ENCODE measurements at regions not wholly inside any gene's neighbourhood (a gene's known extent, or its start where the extent isn't known, plus 50 kb on each side); places are given as distances from the start of the nearest gene placed in this dataset.

GRCh38 chr11:69356703-69357457, 62.9 kb downstream of the MYEOV start:
- Histone ChIP-seq H3K27me3 (no peaks in the 10 kb centered on the region), H3K36me3 (no peaks in the 10 kb centered on the region), H3K4me1 (peaks cover 8% of the 10 kb centered on the region; the same call in 1 of the 2 replicates), H3K9me3 (no peaks in the 10 kb centered on the region; the same call in 1 of the 2 replicates), H3K4me3 (ENCODE audit: low read depth, low read length) (no peak overlapping the region)
- DNase-seq = no peak
- TF ChIP-seq CTCF (IDR thresholded peaks at IDR 0.05; ENCODE audit: low read depth, low read length) = no peak

- Histone ChIP-seq H3K9me3 (no peaks in the 10 kb centered on the region; the same call in 1 of the 2 replicates), H3K36me3 (no peaks in the 10 kb centered on the region), H3K4me1 (peaks cover 3% of the 10 kb centered on the region; the same call in 1 of the 2 replicates), H3K27me3 (no peaks in the 10 kb centered on the region), H3K4me3 (ENCODE audit: low read depth, low read length) (no peak overlapping the region)
- TF ChIP-seq CTCF (IDR thresholded peaks at IDR 0.05; ENCODE audit: low read depth, low read length) = no peak
- no peak for DNase-seq
Measured at GRCh38 chr11:69357458-69358397, 63.8 kb downstream of the MYEOV start.

GRCh38 chr11:69358398-69359020, 64.6 kb downstream of the MYEOV start:
- no peak for TF ChIP-seq CTCF (IDR thresholded peaks at IDR 0.05; ENCODE audit: low read depth, low read length)
- no peak for DNase-seq

GRCh38 chr11:69359735-69360480, 66.0 kb downstream of the MYEOV start:
- no peaks in the 10 kb centered on the region for H3K27me3 ChIP-seq
- no peak for DNase-seq

More at GRCh38 chr11:69358398-69359020, 64.6 kb downstream of the MYEOV start:
- H3K4me1 ChIP-seq = no peaks in the 10 kb centered on the region
- H3K9me3 ChIP-seq = no peaks in the 10 kb centered on the region; the same call in 1 of the 2 replicates
- H3K27me3 ChIP-seq = no peaks in the 10 kb centered on the region
- H3K4me3 ChIP-seq (ENCODE audit: low read depth, low read length) = no peak overlapping the region
- H3K36me3 ChIP-seq = no peaks in the 10 kb centered on the region

More at GRCh38 chr11:69359735-69360480, 66.0 kb downstream of the MYEOV start:
- Histone ChIP-seq H3K36me3 (no peaks in the 10 kb centered on the region), H3K4me3 (ENCODE audit: low read depth, low read length) (no peak overlapping the region), H3K9me3 (no peaks in the 10 kb centered on the region), H3K4me1 (no peaks in the 10 kb centered on the region)
- TF ChIP-seq CTCF (IDR thresholded peaks at IDR 0.05; ENCODE audit: low read depth, low read length) = no peak

Data from BE2C (cell line).